ENCODE measurements at regions not wholly inside any gene's neighbourhood (a gene's known extent, or its start where the extent isn't known, plus 50 kb on each side); places are given as distances from the start of the nearest gene placed in this dataset.
"Not testable (repeated sequence)": the region's sequence is repeated elsewhere in the genome, so short reads cannot be mapped to it uniquely, and the experiment has no call there.

DNA sequence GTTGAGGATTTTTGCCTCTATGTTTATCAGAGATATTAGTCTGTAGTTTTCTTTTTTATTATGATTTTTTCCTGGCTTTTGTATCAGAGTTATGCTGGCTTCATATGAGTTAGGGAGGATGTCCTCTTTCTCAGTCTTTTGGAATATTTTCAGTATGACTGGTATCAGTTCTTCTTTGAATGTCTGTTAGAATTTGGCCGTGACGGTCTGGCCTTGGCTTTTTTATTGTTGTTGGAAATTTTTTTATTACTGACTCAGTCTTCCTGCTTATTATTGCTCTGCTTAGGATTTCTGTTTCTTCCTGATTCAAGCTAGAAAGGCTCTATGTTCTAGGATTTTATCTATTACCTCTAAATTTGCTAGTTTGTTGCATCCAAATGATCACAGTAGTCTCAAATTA, 421.9 kb downstream of the CDH10 start:
- no peak overlapping the region for H3K27ac ChIP-seq (ENCODE audit: low read depth, low read length)
- no peaks in the 10 kb centered on the region for H4K20me1 ChIP-seq (ENCODE audit: control insufficient read depth, insufficient read depth, low read depth, low read length)
- peaks cover 8% of the 10 kb centered on the region; the same call in 1 of the 2 replicates for H3K9me3 ChIP-seq (ENCODE audit: control insufficient read depth, insufficient read depth, low read length)
- H3F3A ChIP-seq (ENCODE audit: control insufficient read depth, insufficient read depth), result no peaks in the 10 kb centered on the region
- no peaks in the 10 kb centered on the region for H3K36me3 ChIP-seq (ENCODE audit: control insufficient read depth, low read length)
- no peak overlapping the region for H3K4me3 ChIP-seq (ENCODE audit: low read length)
- H3K4me2 ChIP-seq (ENCODE audit: low read length), result no peak overlapping the region
- H3K4me1 ChIP-seq (ENCODE audit: control insufficient read depth, low read length), result no peaks in the 10 kb centered on the region
- no peaks in the 10 kb centered on the region for H3K79me2 ChIP-seq (ENCODE audit: control insufficient read depth, low read length)
- TF ChIP-seq, protein P1, sequence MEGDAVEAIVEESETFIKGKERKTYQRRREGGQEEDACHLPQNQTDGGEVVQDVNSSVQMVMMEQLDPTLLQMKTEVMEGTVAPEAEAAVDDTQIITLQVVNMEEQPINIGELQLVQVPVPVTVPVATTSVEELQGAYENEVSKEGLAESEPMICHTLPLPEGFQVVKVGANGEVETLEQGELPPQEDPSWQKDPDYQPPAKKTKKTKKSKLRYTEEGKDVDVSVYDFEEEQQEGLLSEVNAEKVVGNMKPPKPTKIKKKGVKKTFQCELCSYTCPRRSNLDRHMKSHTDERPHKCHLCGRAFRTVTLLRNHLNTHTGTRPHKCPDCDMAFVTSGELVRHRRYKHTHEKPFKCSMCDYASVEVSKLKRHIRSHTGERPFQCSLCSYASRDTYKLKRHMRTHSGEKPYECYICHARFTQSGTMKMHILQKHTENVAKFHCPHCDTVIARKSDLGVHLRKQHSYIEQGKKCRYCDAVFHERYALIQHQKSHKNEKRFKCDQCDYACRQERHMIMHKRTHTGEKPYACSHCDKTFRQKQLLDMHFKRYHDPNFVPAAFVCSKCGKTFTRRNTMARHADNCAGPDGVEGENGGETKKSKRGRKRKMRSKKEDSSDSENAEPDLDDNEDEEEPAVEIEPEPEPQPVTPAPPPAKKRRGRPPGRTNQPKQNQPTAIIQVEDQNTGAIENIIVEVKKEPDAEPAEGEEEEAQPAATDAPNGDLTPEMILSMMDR (IDR thresholded peaks at IDR 0.05; ENCODE audit: low read depth, low read length, poor library complexity, severe bottlenecking), result no peak
- no peak for TF ChIP-seq EZH2phosphoT487 (IDR thresholded peaks at IDR 0.05; ENCODE audit: borderline replicate concordance, low read length)
- no peaks in the 10 kb centered on the region for H3K9me2 ChIP-seq (replicated peaks; ENCODE audit: control insufficient read depth, low read length)
- H3K27me3 ChIP-seq (ENCODE audit: control insufficient read depth, low read length), result no peaks in the 10 kb centered on the region

DNA sequence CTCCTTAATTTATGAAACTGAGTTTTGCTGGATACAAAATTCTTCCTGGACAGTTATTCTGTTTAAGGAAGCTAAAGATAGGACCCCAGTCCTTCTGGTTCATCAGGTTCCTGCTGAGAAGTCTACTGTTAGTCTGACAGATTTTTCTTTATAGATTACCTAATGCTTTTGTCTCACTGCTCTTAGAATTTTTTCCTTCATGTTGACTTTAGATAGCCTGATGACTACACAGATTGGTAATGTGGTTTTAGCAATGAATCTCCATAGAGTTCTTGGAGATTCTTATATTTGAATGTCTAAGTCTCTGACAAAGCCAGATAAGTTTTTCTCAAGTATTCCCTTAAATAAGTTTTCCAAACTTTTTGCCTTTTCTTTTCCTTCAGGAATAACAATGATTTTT, 419.7 kb downstream of the CDH10 start:
- Histone ChIP-seq H3F3A (ENCODE audit: control insufficient read depth, insufficient read depth) (no peaks in the 10 kb centered on the region), H3K4me2 (ENCODE audit: low read length) (no peak overlapping the region), H3K27ac (ENCODE audit: low read depth, low read length) (no peak overlapping the region), H3K4me1 (ENCODE audit: control insufficient read depth, low read length) (no peaks in the 10 kb centered on the region), H3K9me2 (replicated peaks; ENCODE audit: control insufficient read depth, low read length) (no peaks in the 10 kb centered on the region), H3K79me2 (ENCODE audit: control insufficient read depth, low read length) (no peaks in the 10 kb centered on the region), H3K36me3 (ENCODE audit: control insufficient read depth, low read length) (no peaks in the 10 kb centered on the region), H3K9me3 (ENCODE audit: control insufficient read depth, insufficient read depth, low read length) (peaks cover 8% of the 10 kb centered on the region; the same call in 1 of the 2 replicates), H3K4me3 (ENCODE audit: low read length) (no peak overlapping the region), H3K27me3 (ENCODE audit: control insufficient read depth, low read length) (no peaks in the 10 kb centered on the region), H4K20me1 (ENCODE audit: control insufficient read depth, insufficient read depth, low read depth, low read length) (no peaks in the 10 kb centered on the region)
- TF ChIP-seq EZH2phosphoT487 (IDR thresholded peaks at IDR 0.05; ENCODE audit: borderline replicate concordance, low read length), result no peak
- TF ChIP-seq, protein P1 (IDR thresholded peaks at IDR 0.05; ENCODE audit: low read depth, low read length, poor library complexity, severe bottlenecking), result no peak

DNA sequence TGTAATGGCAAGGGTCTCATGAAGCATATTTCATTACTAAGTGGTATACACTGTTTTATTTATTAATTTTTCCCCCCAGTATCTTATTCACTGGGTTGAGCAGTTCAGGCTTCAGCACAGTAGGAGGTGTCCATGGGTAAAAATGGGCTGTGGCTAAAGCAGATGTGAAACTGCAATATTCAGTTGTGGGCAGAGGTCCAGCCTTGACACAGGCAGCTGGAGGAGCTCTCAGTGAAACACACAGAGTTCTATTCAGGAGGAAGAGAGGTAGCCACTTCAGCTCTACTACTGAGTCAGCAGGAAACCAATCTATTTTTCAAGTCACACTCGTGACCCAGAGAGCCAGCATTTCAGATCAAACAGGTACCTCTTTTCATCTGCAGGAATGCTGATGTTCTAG, 418.3 kb downstream of the CDH10 start:
- H3K27ac ChIP-seq (ENCODE audit: low read depth, low read length), result no peak overlapping the region
- H4K20me1 ChIP-seq (ENCODE audit: control insufficient read depth, insufficient read depth, low read depth, low read length), result no peaks in the 10 kb centered on the region
- H3K27me3 ChIP-seq (ENCODE audit: control insufficient read depth, low read length), result no peaks in the 10 kb centered on the region
- H3K9me3 ChIP-seq (ENCODE audit: control insufficient read depth, insufficient read depth, low read length), result no peaks in the 10 kb centered on the region
- no peaks in the 10 kb centered on the region for H3K79me2 ChIP-seq (ENCODE audit: control insufficient read depth, low read length)
- H3K36me3 ChIP-seq (ENCODE audit: control insufficient read depth, low read length), result no peaks in the 10 kb centered on the region
- no peak overlapping the region for H3K4me3 ChIP-seq (ENCODE audit: low read length)
- H3K4me2 ChIP-seq (ENCODE audit: low read length), result no peak overlapping the region
- no peaks in the 10 kb centered on the region for H3K9me2 ChIP-seq (replicated peaks; ENCODE audit: control insufficient read depth, low read length)
- no peaks in the 10 kb centered on the region for H3F3A ChIP-seq (ENCODE audit: control insufficient read depth, insufficient read depth)
- no peak for TF ChIP-seq EZH2phosphoT487 (IDR thresholded peaks at IDR 0.05; ENCODE audit: borderline replicate concordance, low read length)
- TF ChIP-seq, protein P1 (IDR thresholded peaks at IDR 0.05; ENCODE audit: low read depth, low read length, poor library complexity, severe bottlenecking), result no peak
- H3K4me1 ChIP-seq (ENCODE audit: control insufficient read depth, low read length), result no peaks in the 10 kb centered on the region

DNA sequence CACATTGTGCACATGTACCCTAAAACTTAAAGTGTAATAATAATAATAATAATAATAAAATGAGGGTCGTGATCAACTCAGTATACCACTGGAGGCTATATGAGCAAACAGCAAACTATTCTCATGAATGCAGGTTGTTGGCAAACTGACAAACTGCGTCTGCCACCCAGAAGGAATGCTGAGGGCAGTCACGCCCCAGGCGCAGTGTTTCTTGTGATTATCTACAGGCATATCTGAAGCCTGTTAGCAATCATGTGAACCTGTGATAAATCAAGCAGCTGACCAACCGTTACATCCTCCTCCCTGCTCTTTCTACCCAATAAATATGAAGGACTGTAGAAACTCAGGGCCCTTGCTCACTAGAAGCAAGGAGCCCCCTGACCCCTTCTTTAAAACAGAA, 416.9 kb downstream of the CDH10 start:
- H3K36me3 ChIP-seq (ENCODE audit: control insufficient read depth, low read length); H3K4me2 ChIP-seq (ENCODE audit: low read length); H3K4me3 ChIP-seq (ENCODE audit: low read length); H3K27ac ChIP-seq (ENCODE audit: low read depth, low read length); H3K9me2 ChIP-seq (replicated peaks; ENCODE audit: control insufficient read depth, low read length); H3K79me2 ChIP-seq (ENCODE audit: control insufficient read depth, low read length); H3K27me3 ChIP-seq (ENCODE audit: control insufficient read depth, low read length); H4K20me1 ChIP-seq (ENCODE audit: control insufficient read depth, insufficient read depth, low read depth, low read length); H3F3A ChIP-seq (ENCODE audit: control insufficient read depth, insufficient read depth); H3K4me1 ChIP-seq (ENCODE audit: control insufficient read depth, low read length); H3K9me3 ChIP-seq (ENCODE audit: control insufficient read depth, insufficient read depth, low read length): not testable (repeated sequence)
